Fibroblast of skin of right quadriceps (primary cell): ENCODE measurements at regions not wholly inside any gene's neighbourhood (a gene's known extent, or its start where the extent isn't known, plus 50 kb on each side); places are given as distances from the start of the nearest gene placed in this dataset.
"Not testable (repeated sequence)": the region's sequence is repeated elsewhere in the genome, so short reads cannot be mapped to it uniquely, and the experiment has no call there.

Experiments
- DNase-seq: peaks from one replicate; pipeline ENCODE4 v3.0.0-alpha.2; 2013

- no peak for DNase-seq
These were observed 719.1 kb downstream of the ZBBX start for GRCh38 chr3:166660962-166661361.

DNA sequence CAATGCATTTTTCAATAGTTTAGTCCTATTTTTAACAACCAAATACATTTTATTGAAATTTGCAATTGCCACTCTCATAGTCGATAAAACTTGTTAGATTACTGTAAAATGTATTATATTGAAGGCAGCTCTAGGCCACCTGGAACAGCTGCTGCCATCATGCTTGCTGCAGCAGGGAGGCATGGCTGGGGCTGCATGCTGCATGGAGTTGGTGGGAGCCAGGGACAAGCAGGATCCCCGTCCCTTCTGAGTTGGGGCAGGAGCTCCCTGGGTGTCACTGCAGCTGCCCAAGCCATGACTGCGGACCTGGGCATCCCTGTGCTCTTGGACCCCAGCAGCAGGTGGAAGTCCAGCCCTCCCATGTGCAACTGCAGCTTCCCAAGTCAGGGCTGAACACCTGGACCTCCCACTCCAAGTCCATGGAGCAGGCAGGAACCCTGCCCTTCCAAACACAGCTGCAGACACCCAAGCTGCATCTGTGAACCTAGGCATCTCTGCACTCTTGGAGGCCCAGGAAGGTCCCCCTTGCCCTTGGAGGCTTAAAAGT, 742.0 kb downstream of the ZBBX start:
- DNase-seq, result no peak

DNA sequence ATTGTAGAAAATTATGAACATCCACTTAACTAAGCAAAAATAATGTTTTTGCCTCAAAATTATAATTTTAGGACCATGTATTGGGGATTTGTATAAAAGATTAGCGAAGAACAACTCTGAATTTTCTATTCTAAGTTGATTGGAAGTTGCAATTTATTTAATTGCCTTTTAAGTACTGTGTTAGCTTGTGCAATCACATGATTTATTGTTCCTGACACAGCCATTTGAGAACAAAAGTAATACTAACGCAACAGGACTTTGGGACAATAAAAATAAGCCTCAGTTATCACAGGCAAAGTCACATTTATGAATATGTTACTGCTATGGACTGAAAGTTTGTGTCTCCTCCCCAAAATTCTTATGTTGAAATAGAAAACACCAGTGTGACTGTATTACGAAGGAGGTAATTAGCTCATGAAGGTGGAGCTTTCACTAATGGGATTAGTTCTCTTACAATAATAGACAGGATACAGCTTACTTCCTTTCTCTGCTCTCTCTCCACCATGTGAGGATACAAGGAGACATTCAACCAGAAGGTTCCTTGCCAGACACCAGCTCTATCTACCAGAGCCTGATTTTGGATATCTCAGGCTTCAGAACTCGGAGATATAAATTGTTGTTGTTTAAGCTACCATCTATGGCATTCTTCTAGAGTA, 745.9 kb downstream of the ZBBX start:
- DNase-seq, result no peak

GRCh38 chr3:166630190-166630589, 749.9 kb downstream of the ZBBX start:
- DNase-seq, result no peak

- no peak for DNase-seq
These were observed 766.7 kb downstream of the ZBBX start for GRCh38 chr3:166613365-166613764.

DNA sequence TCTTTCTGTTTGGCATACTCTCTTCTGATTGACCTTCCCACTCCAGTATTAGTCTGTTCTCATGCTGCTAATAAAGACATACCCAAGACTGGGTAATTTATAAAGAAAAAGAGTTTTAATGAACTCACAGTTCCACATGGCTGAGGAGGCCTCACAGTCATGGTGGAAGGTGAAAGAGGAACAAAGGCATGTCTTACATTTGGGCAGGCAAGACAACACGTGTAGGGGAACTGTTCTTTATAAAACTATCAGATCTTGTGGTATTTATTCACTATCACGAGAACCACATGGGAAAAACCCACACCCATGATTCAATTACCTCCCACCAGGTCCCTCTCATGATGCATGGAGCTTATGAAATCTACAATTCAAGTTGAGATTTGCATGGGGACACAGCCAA, 767.3 kb downstream of the ZBBX start:
- DNase-seq, result not testable (repeated sequence)

GRCh38 chr3:166607933-166608521, 770.8 kb upstream of the BCHE start:
- no peak for DNase-seq

- no peak for DNase-seq
These were observed 769.8 kb upstream of the BCHE start for GRCh38 chr3:166606988-166607387.

DNA sequence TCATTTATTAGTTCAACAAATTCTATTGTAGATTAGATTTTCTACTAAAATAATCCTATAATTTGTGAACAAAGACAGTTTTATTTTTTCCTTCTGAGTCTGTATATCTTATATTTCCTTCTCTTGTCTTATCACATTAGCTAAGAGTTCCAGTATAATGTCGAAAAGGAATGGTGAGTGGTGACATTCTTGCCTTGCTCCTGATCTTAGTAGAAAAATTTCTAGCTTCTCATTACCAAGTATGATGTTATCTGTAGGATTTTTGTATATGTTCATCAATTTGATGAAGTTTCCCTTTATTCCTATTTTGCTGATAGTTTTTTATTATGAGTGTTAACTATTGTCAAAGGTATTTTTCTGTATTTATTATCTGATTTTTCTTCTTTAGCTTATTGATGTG, 756.6 kb upstream of the BCHE start:
- no peak for DNase-seq

- DNase-seq, result peak; percentile 84
These were observed 745.0 kb upstream of the BCHE start for GRCh38 chr3:166582236-166582635.

- DNase-seq, result peak; percentile 21
These were observed 743.3 kb upstream of the BCHE start for GRCh38 chr3:166580561-166580960.

DNA sequence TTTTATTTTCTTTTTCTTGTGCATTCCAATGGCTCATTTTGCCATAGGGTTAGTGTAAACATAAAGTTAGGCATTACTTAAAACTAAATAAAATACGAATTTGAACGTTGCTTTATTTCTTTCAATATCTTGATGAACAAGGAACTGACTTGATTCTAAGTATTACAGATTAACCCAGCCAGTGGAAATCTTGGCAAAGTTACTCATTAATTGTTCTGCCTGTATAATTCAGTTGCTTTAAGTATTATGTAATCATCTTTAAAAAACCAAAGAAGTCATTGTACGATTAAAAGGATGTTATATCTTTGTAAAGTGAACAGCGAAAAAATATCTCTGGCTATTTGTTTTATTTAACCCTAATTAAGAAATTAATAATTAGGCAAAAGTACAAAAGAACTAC, 737.9 kb upstream of the BCHE start:
- DNase-seq, result no peak

GRCh38 chr3:166571686-166572085, 734.5 kb upstream of the BCHE start:
- not testable (repeated sequence) for DNase-seq

- no peak for DNase-seq
These were observed 732.9 kb upstream of the BCHE start for GRCh38 chr3:166570102-166570501.

GRCh38 chr3:166569589-166569988, 732.4 kb upstream of the BCHE start:
- peak; percentile 65 for DNase-seq

- DNase-seq, result no peak
These were observed 723.0 kb upstream of the BCHE start for GRCh38 chr3:166560253-166560652.

GRCh38 chr3:166556955-166557354, 719.7 kb upstream of the BCHE start:
- DNase-seq, result no peak

DNA sequence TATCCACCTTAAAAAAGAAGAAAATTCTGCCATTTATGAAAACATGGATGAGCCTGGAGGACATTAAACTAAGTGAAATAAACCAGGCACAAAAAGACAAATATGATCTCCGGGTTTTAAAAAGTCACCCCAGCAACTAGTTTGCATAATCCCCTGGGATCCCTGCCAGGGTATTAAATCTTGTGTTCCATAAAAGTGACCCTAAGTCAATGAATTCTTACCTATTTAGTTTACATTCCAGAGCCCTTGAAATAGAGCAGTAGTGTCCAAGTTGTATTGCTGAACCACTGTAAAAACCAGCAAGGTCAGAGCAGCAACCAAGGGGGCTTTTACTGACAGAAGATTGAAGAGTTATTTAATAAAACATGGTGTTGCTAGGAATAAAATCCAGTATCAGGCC, 716.8 kb upstream of the BCHE start:
- peak; percentile 70 for DNase-seq

- DNase-seq, result no peak
These were observed 696.5 kb upstream of the BCHE start for GRCh38 chr3:166533740-166534139.

DNA sequence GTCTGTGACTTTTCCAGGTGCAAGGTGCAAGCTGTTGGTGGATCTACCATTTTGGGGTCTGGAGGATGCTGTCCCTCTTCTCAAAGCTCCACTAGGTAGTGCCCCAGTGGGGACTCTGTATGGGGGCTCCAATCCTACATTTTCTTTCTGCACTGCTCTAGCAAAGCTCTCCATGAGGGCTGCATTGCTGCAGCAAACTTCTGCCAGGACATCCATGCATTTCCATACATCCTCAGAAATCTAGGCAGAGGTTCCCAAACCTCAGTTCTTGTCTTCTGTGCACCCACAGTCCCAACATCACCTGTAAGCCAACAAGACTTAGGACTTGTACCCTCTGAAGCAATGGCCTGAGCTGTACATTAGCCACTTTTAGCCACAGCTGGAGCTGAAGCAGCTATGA, 694.5 kb upstream of the BCHE start:
- DNase-seq, result no peak

DNA sequence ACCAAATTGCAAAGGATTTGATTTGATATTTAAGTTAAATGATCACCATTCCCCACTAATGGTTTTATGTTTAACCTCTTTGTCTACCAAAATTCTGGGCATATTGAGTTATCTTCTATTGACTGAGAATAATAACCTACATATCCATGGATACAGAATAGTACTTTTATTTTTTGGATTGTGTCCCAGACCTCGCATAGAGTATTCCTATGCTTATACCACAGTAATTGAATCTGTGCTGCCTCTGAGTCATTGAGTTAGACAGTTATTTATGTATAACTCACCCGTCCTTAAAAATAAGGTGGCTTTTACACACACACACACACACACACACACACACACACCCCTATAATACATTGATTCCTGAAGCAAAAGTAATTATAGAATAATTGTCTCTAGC, 690.1 kb upstream of the BCHE start:
- DNase-seq, result peak; percentile 85

GRCh38 chr3:166526881-166527280, 689.7 kb upstream of the BCHE start:
- peak; percentile 4 for DNase-seq

GRCh38 chr3:166522017-166522416, 684.8 kb upstream of the BCHE start:
- no peak for DNase-seq

- no peak for DNase-seq
These were observed 682.2 kb upstream of the BCHE start for GRCh38 chr3:166519443-166519842.

DNA sequence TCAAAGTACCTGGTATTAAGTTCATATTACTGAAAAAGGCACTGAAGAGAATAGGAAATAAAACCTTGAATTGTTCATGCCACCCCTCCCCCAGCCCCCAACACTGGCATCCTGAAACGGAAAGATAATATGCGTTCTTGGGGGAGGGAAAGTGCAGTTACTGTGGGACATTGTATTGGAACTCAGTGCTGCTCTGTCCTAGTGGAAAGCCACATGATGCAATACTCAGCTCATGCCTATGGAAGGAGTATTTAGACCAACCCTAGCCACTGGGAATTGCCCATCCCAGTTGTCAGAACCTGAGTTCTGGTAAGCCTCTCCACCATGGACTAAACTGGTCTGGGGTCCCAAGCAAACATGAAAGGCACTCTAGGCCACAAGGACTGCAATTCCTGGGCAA, 680.8 kb upstream of the BCHE start:
- DNase-seq, result no peak
